MM.1S (cell line): ENCODE measurements at regions not wholly inside any gene's neighbourhood (a gene's known extent, or its start where the extent isn't known, plus 50 kb on each side); places are given as distances from the start of the nearest gene placed in this dataset.

ENCODE experiments used
- DNase-seq: peaks from one replicate; pipeline ENCODE4 v3.0.0-alpha.2; 2015
- H2AFZ ChIP-seq: fragments of 300-600 bp; sonication (generic); 2 replicates; pipeline ENCODE4 v1.6.0; 2016; ENCODE audit warnings: antibody characterized with exemption, low read length
- H3F3A ChIP-seq: fragments of 300-600 bp; sonication (generic); 2 replicates; pipeline ENCODE4 v1.6.1; 2016; ENCODE audit warnings: mild to moderate bottlenecking, antibody characterized with exemption, low read length, moderate library complexity, mixed read lengths; ENCODE audit not compliant: insufficient read depth
- H3K27ac ChIP-seq: fragments of 300-600 bp; sonication (generic); 2 replicates; pipeline ENCODE4 v1.5.1; 2016; ENCODE audit warnings: mild to moderate bottlenecking, low read length
- H3K27me3 ChIP-seq: fragments of 300-600 bp; sonication (generic); replicated peaks from 2 replicates; pipeline ENCODE4 v1.6.0; 2016; ENCODE audit warnings: low read length; ENCODE audit not compliant: insufficient read depth
- H3K36me3 ChIP-seq: fragments of 300-600 bp; sonication (generic); replicated peaks from 2 replicates; pipeline ENCODE4 v1.6.1; 2016; ENCODE audit warnings: mild to moderate bottlenecking, low read length, mixed read lengths; ENCODE audit not compliant: insufficient read depth
- H3K4me1 ChIP-seq: fragments of 300-600 bp; sonication (generic); 2 replicates; pipeline ENCODE4 v1.6.1; 2016; ENCODE audit warnings: low read length, mixed read lengths
- H3K4me2 ChIP-seq: fragments of 300-600 bp; sonication (generic); 2 replicates; pipeline ENCODE4 v1.6.0; 2016; ENCODE audit warnings: low read depth, low read length
- H3K4me3 ChIP-seq: fragments of 300-600 bp; sonication (generic); 2 replicates; pipeline ENCODE4 v1.5.1; 2016; ENCODE audit warnings: low read length, mixed read lengths
- H3K79me2 ChIP-seq: fragments of 300-600 bp; sonication (generic); 2 replicates; pipeline ENCODE4 v1.6.1; 2016; ENCODE audit warnings: mixed run types, low read length, mixed read lengths
- H3K9ac ChIP-seq: fragments of 300-600 bp; sonication (generic); 2 replicates; pipeline ENCODE4 v1.6.1; 2016; ENCODE audit warnings: low read length, mixed read lengths
- H3K9me2 ChIP-seq: fragments of 300-600 bp; sonication (generic); replicated peaks from 2 replicates; pipeline ENCODE4 v1.6.1; 2016; ENCODE audit warnings: mild to moderate bottlenecking, low read length, mixed read lengths; ENCODE audit not compliant: insufficient read depth
- H3K9me3 ChIP-seq: fragments of 300-600 bp; sonication (generic); replicated peaks from 2 replicates; pipeline ENCODE4 v1.6.1; 2016; ENCODE audit warnings: mild to moderate bottlenecking, low read length, mixed read lengths; ENCODE audit not compliant: insufficient read depth
- H4K20me1 ChIP-seq: fragments of 300-600 bp; sonication (generic); 2 replicates; pipeline ENCODE4 v1.6.1; 2016; ENCODE audit warnings: mild to moderate bottlenecking, low read length, moderate library complexity, mixed read lengths; ENCODE audit not compliant: insufficient read depth
- EZH2 ChIP-seq: fragments of 300-600 bp; sonication (generic); optimal IDR thresholded peaks from 2 replicates; pipeline ENCODE3; 2017; ENCODE audit warnings: low read depth, mild to moderate bottlenecking, antibody characterized with exemption, low read length, mixed read lengths
- EZH2phosphoT487 ChIP-seq: fragments of 300-600 bp; sonication (generic); IDR thresholded peaks from 2 replicates; pipeline ENCODE4 v1.6.1; 2018; ENCODE audit warnings: antibody characterized with exemption, low read length
- TF ChIP-seq, protein P1 (sequence below): fragments of 300-600 bp; sonication (generic); IDR thresholded peaks from 2 replicates; pipeline ENCODE4 v1.5.1; 2016; ENCODE audit warnings: antibody characterized with exemption, low read length, mixed read lengths

DNA sequence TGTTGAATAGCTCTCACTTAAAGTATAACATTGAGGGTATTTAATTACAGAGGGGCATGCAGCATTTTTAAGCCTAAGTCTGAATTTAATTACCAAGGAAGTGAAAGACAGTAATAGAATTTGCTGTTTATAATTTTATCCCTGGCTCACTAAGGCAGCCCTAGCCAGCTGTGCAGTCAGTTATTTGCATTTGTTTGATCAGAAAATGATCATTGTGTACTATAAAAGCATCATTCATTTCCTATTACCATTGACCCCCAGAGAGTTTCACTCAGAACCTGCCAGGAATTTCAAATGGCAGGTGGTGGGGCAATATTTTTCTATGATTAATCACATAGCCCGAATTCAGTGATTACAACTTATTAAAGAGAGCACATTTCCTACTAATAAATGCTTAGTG is 277.1 kb upstream of the KAZN start:
- Histone ChIP-seq H3K9me3 (no peaks in the 10 kb centered on the region), H3K27ac (no peak overlapping the region), H3K4me1 (peaks cover 14% of the 10 kb centered on the region), H3K4me2 (no peak overlapping the region), H3K36me3 (no peaks in the 10 kb centered on the region), H3K27me3 (no peaks in the 10 kb centered on the region), H3K9me2 (no peaks in the 10 kb centered on the region), H3K9ac (no peak overlapping the region), H4K20me1 (no peaks in the 10 kb centered on the region), H3K4me3 (no peak overlapping the region), H3K79me2 (no peaks in the 10 kb centered on the region), H3F3A (no peaks in the 10 kb centered on the region), H2AFZ (no peak overlapping the region)
- TF ChIP-seq EZH2phosphoT487 (no peak), EZH2 (no peak)
- TF ChIP-seq, protein P1, sequence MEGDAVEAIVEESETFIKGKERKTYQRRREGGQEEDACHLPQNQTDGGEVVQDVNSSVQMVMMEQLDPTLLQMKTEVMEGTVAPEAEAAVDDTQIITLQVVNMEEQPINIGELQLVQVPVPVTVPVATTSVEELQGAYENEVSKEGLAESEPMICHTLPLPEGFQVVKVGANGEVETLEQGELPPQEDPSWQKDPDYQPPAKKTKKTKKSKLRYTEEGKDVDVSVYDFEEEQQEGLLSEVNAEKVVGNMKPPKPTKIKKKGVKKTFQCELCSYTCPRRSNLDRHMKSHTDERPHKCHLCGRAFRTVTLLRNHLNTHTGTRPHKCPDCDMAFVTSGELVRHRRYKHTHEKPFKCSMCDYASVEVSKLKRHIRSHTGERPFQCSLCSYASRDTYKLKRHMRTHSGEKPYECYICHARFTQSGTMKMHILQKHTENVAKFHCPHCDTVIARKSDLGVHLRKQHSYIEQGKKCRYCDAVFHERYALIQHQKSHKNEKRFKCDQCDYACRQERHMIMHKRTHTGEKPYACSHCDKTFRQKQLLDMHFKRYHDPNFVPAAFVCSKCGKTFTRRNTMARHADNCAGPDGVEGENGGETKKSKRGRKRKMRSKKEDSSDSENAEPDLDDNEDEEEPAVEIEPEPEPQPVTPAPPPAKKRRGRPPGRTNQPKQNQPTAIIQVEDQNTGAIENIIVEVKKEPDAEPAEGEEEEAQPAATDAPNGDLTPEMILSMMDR, result no peak
- DNase-seq, result no peak

DNA sequence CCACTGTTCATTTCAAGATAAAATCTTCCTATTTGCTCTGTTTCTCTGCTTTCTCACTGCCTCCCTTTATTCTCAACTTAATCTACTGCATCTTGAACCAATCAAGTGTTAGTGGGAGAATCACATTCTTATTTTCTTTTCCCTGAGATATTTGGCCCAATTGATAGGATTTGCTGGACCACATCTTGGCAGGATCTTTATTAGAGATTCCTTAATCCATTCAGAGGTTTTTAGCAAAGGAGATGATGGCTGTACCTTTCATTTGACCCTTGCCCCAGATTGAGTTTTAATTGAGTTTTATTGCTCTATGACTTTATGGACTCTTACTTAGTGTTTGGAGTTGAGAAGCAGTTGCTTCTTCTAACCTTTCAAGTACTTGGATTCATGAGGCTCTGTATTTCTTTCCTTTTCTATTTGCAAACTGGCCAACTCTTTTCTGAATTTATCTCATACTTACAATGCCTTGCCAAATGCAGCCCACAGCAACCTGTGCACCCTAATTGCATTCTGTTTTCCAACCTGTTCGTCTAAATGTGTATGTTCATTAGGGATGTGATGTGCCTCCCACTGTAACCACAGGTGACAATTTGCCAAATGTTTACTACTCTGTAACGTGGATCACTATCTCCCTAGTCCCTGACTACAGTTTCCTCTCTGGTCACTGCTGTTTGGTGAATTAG is 274.8 kb upstream of the KAZN start:
- H3K27ac ChIP-seq, result peak overlapping the region; percentile 5; the same call in 1 of the 2 replicates
- peak overlapping the region; percentile 23; the same call in 1 of the 2 replicates for H3K4me2 ChIP-seq
- H3K9ac ChIP-seq, result no peak overlapping the region
- H3K4me1 ChIP-seq, result peaks cover 14% of the 10 kb centered on the region
- H3K36me3 ChIP-seq, result no peaks in the 10 kb centered on the region
- no peaks in the 10 kb centered on the region for H3K9me2 ChIP-seq
- no peak overlapping the region for H3K4me3 ChIP-seq
- H3F3A ChIP-seq, result no peaks in the 10 kb centered on the region
- no peaks in the 10 kb centered on the region for H3K9me3 ChIP-seq
- H4K20me1 ChIP-seq, result no peaks in the 10 kb centered on the region
- H2AFZ ChIP-seq, result no peak overlapping the region
- peak; percentile 11 for DNase-seq
- no peaks in the 10 kb centered on the region for H3K27me3 ChIP-seq
- TF ChIP-seq EZH2phosphoT487 (no peak), EZH2 (no peak)
- TF ChIP-seq, protein P1, result no peak
- H3K79me2 ChIP-seq, result no peaks in the 10 kb centered on the region

DNA sequence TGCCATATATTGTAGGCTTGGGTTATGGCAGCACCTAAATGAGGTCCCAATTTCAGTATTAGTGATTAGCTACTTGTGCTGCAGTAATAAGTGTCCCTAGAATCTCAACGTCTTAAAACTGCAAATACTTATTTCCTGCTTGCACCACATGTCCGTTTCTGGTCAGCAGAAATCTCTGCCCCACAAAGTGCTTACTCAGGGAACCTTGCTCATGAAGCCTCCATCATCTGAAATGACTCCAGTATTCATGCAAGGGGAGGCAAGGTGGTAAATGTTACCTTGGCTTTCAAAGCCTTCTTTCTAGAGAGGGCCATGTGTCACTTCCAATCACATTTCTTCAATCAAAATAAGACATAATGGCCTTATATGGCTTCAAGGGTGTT is 274.2 kb upstream of the KAZN start:
- no peaks in the 10 kb centered on the region for H3K36me3 ChIP-seq
- H3K4me1 ChIP-seq, result peaks cover 14% of the 10 kb centered on the region
- no peak overlapping the region for H2AFZ ChIP-seq
- H3K9me3 ChIP-seq, result no peaks in the 10 kb centered on the region
- TF ChIP-seq EZH2phosphoT487, result no peak
- TF ChIP-seq, protein P1, result no peak
- TF ChIP-seq EZH2, result no peak
- H3K9ac ChIP-seq, result no peak overlapping the region
- peak overlapping the region; percentile 23; the same call in 1 of the 2 replicates for H3K4me2 ChIP-seq
- no peaks in the 10 kb centered on the region for H4K20me1 ChIP-seq
- H3K79me2 ChIP-seq, result no peaks in the 10 kb centered on the region
- DNase-seq, result peak; percentile 58
- no peaks in the 10 kb centered on the region for H3K9me2 ChIP-seq
- no peaks in the 10 kb centered on the region for H3K27me3 ChIP-seq
- no peak overlapping the region for H3K4me3 ChIP-seq
- H3K27ac ChIP-seq, result peak overlapping the region; percentile 5; the same call in 1 of the 2 replicates
- H3F3A ChIP-seq, result no peaks in the 10 kb centered on the region
